Natural killer cell (primary cell): ENCODE measurements at regions not wholly inside any gene's neighbourhood (a gene's known extent, or its start where the extent isn't known, plus 50 kb on each side); places are given as distances from the start of the nearest gene placed in this dataset.

Source experiments
- ATAC-seq, 3 donors: fragments of 150-1000 bp in 2 of 3; fragments of 200-7000 bp in 1 of 3; cut with Tn5 transposase; 1 replicate in 1 of 3; 2 replicates in 2 of 3; pipeline ENCODE4 v1.10.0; 2021; ENCODE audit warnings: mild to moderate bottlenecking in 2 of 3, moderate library complexity in 2 of 3
- DNase-seq, 2 donors: peaks; one replicate each; pipeline versions ENCODE4 v3.0.0 to v3.0.0-alpha.2; 2013 to 2021; ENCODE audit warnings: mixed read lengths in 1 of 2
- H3K27ac ChIP-seq: one replicate; pipeline ENCODE4 v1.5.1; 2013; ENCODE audit warnings: mild to moderate bottlenecking, low read length
- H3K27me3 ChIP-seq: one replicate; pipeline ENCODE4 v1.6.1; 2013; ENCODE audit warnings: low read length; ENCODE audit not compliant: control insufficient read depth, insufficient read depth
- H3K36me3 ChIP-seq: one replicate; pipeline ENCODE4 v1.6.1; 2013; ENCODE audit warnings: low read length; ENCODE audit not compliant: control insufficient read depth, insufficient read depth
- H3K4me1 ChIP-seq: one replicate; pipeline ENCODE4 v1.6.1; 2013; ENCODE audit warnings: low read length; ENCODE audit not compliant: control insufficient read depth, insufficient read depth
- H3K4me3 ChIP-seq: one replicate; pipeline ENCODE4 v1.5.1; 2013; ENCODE audit warnings: low read length
- H3K9me3 ChIP-seq: one replicate; pipeline ENCODE4 v1.6.1; 2013; ENCODE audit warnings: low read length; ENCODE audit not compliant: control insufficient read depth, insufficient read depth
- H3K27ac Mint-ChIP-seq, 2 donors: one replicate each; pipeline ENCODE4 v1.8.0; 2022; ENCODE audit warnings: mild to moderate bottlenecking in 2 of 2, mixed read lengths in 2 of 2, moderate library complexity in 1 of 2
- H3K27me3 Mint-ChIP-seq, 2 donors: one replicate each; pipeline ENCODE4 v1.8.0; 2022; ENCODE audit warnings: low read depth in 2 of 2, mixed read lengths in 2 of 2
- H3K36me3 Mint-ChIP-seq: one replicate; pipeline ENCODE4 v1.8.0; 2022; ENCODE audit warnings: mixed read lengths
- H3K4me1 Mint-ChIP-seq, 2 donors: one replicate each; pipeline ENCODE4 v1.8.0; 2022; ENCODE audit warnings: mixed read lengths in 2 of 2
- H3K4me3 Mint-ChIP-seq: one replicate; pipeline ENCODE4 v1.8.0; 2022; ENCODE audit warnings: mild to moderate bottlenecking, moderate library complexity, mixed read lengths
- H3K9me3 Mint-ChIP-seq, 2 donors: one replicate each; pipeline ENCODE4 v1.8.0; 2022; ENCODE audit warnings: mixed read lengths in 2 of 2
- CTCF ChIP-seq: fragments of 200-600 bp; IDR thresholded peaks from one replicate; pipeline ENCODE4 v1.8.0; 2022; ENCODE audit warnings: antibody characterized with exemption
- WGBS: methylation state at CpG from one replicate; pipeline ENCODE4 v1.1.7; 2013; ENCODE audit warnings: missing lambda C conversion rate; ENCODE audit not compliant: insufficient coverage; 5-methylcytosine and 5-hydroxymethylcytosine counted together
- intact Hi-C: fragments of 100-400 bp; cut with micrococcal nuclease; formaldehyde crosslinking; loops from one replicate; pipeline ENCODE4 v1.14.2; 2022

DNA sequence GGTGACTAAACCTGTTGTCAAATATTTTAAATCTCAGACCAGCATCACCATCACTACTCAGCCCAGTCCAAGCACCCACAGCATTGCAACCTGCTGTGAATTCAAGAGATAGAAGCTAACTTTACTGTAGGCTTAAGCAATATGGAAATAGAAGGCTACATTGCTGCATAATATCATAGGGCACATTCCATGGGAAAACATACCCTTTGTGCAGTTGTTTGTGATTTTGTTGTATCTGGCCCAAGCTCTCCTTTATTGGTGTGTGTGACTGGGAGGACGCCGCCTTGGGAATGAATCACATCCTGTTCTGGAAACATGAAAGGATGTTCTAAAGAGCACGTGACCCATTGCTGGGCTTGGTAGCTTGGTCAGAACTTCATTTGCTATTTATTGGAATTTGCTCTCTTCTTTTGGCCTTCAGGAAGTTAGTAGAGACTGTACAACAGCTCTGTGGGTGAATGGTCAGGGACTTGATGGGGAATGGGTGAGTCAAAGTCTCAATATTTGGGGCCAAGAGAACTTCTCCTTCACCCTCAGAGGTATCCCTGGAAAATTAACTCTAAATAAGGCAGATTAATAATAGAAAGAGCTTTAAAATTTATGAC lies 106.8 kb upstream of the SERPINE2 start:
- H3K36me3 ChIP-seq, result no peaks in the 10 kb centered on the region
- TF ChIP-seq CTCF, result no peak

GRCh38 chr2:224143526-224143925 lies 104.4 kb upstream of the SERPINE2 start:
- H3K36me3 ChIP-seq, result no peaks in the 10 kb centered on the region
- no peak for ATAC-seq
- H3K4me3 Mint-ChIP-seq, result no peak overlapping the region
- no peak overlapping the region for H3K27ac ChIP-seq
- H3K27me3 Mint-ChIP-seq, result peaks cover 8 to 28% of the 10 kb centered on the region in 2 donors
- intact Hi-C loops, result loop anchor here (10.0 kb wide), 1 partner anchor 149 kb away; no protein-coding TSS in a partner anchor
- 67% methylated on average over 1 of the region's 1 CpG for WGBS
- H3K4me3 ChIP-seq, result no peak overlapping the region
- H3K4me1 Mint-ChIP-seq, result no peaks in the 10 kb centered on the region
- TF ChIP-seq CTCF, result no peak
- H3K27ac Mint-ChIP-seq, result no peak overlapping the region
- H3K9me3 Mint-ChIP-seq, result no peaks in the 10 kb centered on the region
- peaks cover 2% of the 10 kb centered on the region for H3K27me3 ChIP-seq
- DNase-seq, result no peak
- no peaks in the 10 kb centered on the region for H3K4me1 ChIP-seq
- no peaks in the 10 kb centered on the region for H3K36me3 Mint-ChIP-seq
- no peaks in the 10 kb centered on the region for H3K9me3 ChIP-seq

More for the DNA sequence above, 106.8 kb upstream of the SERPINE2 start:
- Mint-ChIP-seq H3K9me3 (no peaks in the 10 kb centered on the region), H3K27ac (no peak overlapping the region), H3K36me3 (no peaks in the 10 kb centered on the region), H3K4me3 (no peak overlapping the region), H3K27me3 (peaks cover 12 to 28% of the 10 kb centered on the region in 2 donors), H3K4me1 (no peaks in the 10 kb centered on the region)
- Histone ChIP-seq H3K4me1 (no peaks in the 10 kb centered on the region), H3K4me3 (no peak overlapping the region), H3K27ac (no peak overlapping the region), H3K9me3 (no peaks in the 10 kb centered on the region), H3K27me3 (peaks cover 2% of the 10 kb centered on the region)
- intact Hi-C loops, result loop anchor here (10.0 kb wide), 1 partner anchor 151 kb away; no protein-coding TSS in a partner anchor
- DNase-seq (no peak), ATAC-seq (no peak)
- 83% methylated on average over 3 of the region's 3 CpGs for WGBS

GRCh38 chr2:224142397-224143312 lies 103.6 kb upstream of the SERPINE2 start:
- Histone ChIP-seq H3K27ac (no peak overlapping the region), H3K9me3 (no peaks in the 10 kb centered on the region), H3K4me3 (no peak overlapping the region), H3K27me3 (peaks cover 2% of the 10 kb centered on the region), H3K36me3 (no peaks in the 10 kb centered on the region), H3K4me1 (no peaks in the 10 kb centered on the region)
- Mint-ChIP-seq H3K4me1 (no peaks in the 10 kb centered on the region), H3K4me3 (no peak overlapping the region), H3K27ac (no peak overlapping the region), H3K36me3 (no peaks in the 10 kb centered on the region), H3K27me3 (peaks cover 12 to 28% of the 10 kb centered on the region in 2 donors), H3K9me3 (no peaks in the 10 kb centered on the region)
- DNase-seq, result no peak
- 94% methylated on average over 1 of the region's 4 CpGs for WGBS
- no peak for TF ChIP-seq CTCF
- intact Hi-C loops, result loop anchor here (10.0 kb wide), 1 partner anchor 148 kb away; no protein-coding TSS in a partner anchor
- no peak for ATAC-seq
